CD4-positive, alpha-beta T cell treated with Interleukin-4 for 1 hour (primary cell): ENCODE measurements at regions not wholly inside any gene's neighbourhood (a gene's known extent, or its start where the extent isn't known, plus 50 kb on each side); places are given as distances from the start of the nearest gene placed in this dataset.
"Not testable (repeated sequence)": the region's sequence is repeated elsewhere in the genome, so short reads cannot be mapped to it uniquely, and the experiment has no call there.

Source experiments
- DNase-seq, 2 donors: peaks; one replicate each; pipeline ENCODE4 v3.0.0-alpha.2; 2020 to 2022

GRCh38 chr2:87439617-87440204 is 308.2 kb upstream of the PLGLB2 start:
- DNase-seq: not testable (repeated sequence)

DNA sequence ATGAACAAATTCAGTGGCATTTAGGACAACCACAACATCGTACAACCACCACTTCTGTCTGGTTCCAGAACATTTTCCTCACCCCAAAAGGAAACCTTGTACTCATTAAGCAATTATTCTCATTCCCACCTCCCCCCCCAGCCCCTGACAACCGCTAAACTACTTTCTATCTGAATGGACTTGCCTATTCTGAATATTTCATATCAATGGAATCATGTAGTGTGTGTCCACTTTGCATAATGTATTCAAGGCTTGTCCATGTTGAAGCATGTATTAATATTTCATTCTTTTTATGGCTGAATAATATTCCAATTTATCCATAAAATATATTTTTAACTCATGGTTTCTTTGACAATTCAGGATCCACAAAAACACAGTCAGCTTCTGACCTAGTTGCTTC is 307.2 kb upstream of the PLGLB2 start:
- not testable (repeated sequence) for DNase-seq

GRCh38 chr2:87441375-87441774 is 306.5 kb upstream of the PLGLB2 start:
- DNase-seq: not testable (repeated sequence)

DNA sequence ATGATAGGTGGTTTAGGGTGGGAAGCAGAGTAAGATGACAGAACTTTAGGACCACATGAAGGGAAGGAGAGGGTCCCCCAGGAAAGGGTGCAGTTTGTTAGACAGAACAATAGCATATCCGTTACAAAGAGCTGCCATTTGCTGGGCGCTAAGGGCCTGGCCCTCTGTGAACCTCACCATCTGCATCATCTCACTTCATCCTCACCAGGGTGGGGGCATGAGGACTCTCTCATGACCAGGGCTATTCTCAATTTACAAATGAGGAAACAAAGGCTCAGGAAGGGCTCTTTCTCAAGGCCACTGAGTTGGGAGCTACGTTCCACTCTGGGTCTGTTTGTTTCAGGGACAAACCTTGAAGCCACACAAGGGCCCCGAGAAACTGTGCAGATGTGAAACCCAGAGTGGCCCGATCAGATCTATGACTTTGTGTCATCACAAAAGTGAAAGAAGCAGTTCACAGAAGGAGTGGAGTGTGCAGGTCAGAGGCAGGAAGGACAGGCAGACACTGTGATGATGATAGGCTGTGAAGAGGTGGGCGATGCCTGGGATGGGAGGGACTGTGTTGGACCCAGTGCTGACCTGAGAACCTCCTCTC is 304.8 kb upstream of the PLGLB2 start:
- DNase-seq: not testable (repeated sequence)

- DNase-seq: not testable (repeated sequence)
Measured at GRCh38 chr2:87444951-87445350, 302.9 kb upstream of the PLGLB2 start.

GRCh38 chr2:87445613-87446312 is 302.1 kb upstream of the PLGLB2 start:
- not testable (repeated sequence) for DNase-seq

DNA sequence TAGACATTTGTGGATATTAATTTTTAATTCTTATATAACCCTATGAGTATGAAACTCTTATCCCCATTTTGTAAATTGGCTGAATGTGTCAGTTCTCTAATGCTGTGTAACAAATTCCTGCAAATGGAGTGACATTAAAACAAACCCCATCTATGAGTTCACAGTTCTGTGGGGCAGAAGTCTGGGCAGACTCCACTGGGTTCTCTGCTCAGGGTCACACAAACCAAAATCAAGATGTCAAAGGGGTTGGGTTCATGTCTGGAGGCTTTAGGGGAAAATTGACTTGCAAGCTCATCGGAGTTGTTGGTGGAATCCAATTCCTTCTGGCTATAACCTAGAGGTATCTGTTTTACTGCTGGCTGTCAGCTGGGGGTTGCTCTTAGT is 301.6 kb upstream of the PLGLB2 start:
- not testable (repeated sequence) for DNase-seq

DNA sequence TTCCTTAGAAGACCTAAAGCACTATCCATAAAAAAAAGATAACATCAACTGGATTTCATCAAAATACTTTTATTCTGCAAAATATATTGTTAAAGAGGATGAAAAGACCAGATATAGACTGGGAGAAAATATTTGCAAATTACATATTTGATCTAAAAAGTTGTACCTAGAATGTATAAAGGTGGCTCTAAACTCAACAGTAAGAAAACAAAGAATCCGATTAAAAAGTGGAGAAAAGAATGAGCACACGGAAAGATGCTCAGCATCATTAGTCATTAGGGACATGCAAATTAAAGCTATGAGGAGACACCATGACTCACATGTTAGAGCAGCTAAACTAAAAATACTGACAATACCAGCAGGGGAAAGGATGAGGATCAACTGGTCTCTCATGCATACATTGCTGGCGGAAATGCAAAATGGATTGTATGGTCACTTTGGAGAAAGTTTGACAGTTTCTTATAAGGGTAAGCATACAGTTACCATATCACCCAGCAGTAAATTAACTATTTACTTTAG is 298.4 kb upstream of the PLGLB2 start:
- DNase-seq: not testable (repeated sequence)

DNA sequence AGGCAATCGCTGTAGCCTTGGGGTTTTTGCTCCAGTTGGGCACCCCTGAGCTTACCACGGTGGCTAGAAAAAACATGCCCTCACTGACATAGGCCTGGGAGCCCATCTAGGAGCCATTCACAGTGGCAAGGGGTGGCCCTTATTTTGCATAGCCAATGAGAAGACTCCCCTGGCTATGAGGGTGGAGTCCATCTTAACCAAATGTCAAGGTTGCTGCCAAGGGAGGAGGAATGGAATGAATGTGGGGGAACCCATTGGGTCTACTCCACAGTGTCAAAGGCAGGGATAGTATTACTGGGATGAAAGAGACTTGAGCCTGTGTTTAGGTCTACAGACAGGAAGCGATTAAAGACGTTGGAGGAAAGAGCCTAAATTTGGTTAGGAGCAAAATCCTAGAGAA is 295.7 kb upstream of the PLGLB2 start:
- DNase-seq: not testable (repeated sequence)

GRCh38 chr2:87452861-87453260 is 295.0 kb upstream of the PLGLB2 start:
- not testable (repeated sequence) for DNase-seq

DNA sequence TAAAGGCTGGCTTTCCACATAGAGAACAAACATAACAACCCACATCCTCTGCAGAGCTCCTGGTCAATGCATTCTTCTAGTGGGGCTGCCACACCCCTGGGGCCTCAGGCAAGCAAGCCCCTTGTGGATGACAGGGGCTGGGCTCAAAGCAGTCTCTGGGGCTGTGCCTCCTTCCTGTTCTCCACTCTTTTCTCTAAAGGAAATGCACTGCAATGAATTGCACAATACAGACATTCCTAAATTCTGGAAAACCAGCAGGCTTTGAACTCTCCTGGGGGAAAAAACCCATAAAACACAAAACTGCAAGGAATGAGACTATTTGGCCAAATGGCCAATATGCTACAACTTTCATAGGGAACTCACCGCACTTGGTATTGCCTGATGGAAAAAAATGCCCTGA is 293.9 kb upstream of the PLGLB2 start:
- not testable (repeated sequence) for DNase-seq

- DNase-seq: not testable (repeated sequence)
Measured at GRCh38 chr2:87454421-87454820, 293.5 kb upstream of the PLGLB2 start.

GRCh38 chr2:87455209-87455853 is 292.6 kb upstream of the PLGLB2 start:
- DNase-seq: not testable (repeated sequence)

- DNase-seq: peak; percentile 34 to 49
Measured at GRCh38 chr2:87455854-87456249, 292.0 kb upstream of the PLGLB2 start.

GRCh38 chr2:87456477-87457128 is 291.3 kb upstream of the PLGLB2 start:
- DNase-seq: peak in 1 of 2 donors; percentile 48

DNA sequence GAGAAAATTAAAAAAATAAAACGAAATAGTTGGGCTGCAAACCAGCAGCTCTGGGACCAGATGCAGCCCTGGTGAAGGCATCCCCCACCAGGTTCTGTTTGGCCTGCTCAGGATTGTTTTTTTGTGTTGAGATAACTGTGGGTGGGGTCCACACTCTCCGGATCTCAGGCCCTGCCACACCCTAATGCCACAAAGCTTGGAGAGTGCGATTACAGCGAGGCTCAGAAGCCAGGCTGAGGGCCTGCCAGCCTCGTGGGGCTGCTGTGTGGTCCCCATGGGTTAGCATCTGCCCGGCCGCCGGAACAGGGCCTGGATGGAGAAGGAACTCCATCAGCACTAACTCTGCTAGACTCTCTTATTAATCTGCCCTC is 290.8 kb upstream of the PLGLB2 start:
- peak in 1 of 2 donors; percentile 43 for DNase-seq

DNA sequence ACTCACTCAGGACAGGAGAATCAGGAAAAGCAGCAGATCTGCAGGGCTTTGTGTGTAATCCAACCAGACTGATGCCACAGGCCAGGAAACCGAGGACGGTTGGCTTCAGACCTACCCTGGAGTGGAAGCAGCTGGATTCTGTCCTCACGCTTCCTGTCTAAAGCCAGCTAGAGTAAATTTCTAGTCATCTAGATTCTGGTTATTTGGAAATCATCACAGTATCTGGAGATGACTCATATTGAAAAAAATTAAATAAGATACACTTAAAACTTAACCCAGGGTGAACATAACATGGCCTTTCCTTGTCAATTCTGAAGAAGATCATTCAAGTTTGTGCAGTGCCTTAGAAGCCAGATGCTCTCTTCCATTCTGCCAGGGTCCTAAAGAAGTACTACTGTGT is 288.9 kb upstream of the PLGLB2 start:
- not testable (repeated sequence) for DNase-seq

GRCh38 chr2:87460104-87460503 is 287.8 kb upstream of the PLGLB2 start:
- DNase-seq: not testable (repeated sequence)

GRCh38 chr2:87460662-87461061 is 287.2 kb upstream of the PLGLB2 start:
- not testable (repeated sequence) for DNase-seq

- DNase-seq: not testable (repeated sequence)
Measured at GRCh38 chr2:87461671-87462070, 286.2 kb upstream of the PLGLB2 start.

- DNase-seq: peak; percentile 47 to 60
Measured at GRCh38 chr2:87464219-87464618, 283.7 kb upstream of the PLGLB2 start.

DNA sequence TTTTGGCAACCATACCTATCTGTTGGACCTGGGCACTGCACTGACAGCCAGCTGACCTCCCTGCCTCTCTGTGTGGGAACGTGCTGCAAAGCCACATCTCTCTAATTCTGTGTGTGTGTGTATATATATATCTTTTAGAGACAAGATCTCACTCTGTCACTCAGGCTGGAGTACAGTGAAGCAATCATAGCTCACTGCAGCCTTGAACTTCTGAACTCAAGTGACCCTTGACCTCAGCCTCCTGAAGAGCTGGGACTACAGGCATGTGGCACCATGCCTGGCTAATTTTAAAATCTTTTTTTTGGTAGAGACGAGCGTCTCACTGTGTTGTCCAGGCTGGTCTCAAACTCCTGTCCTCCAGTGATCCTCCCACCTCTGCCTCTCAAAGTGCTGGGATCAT is 282.2 kb upstream of the PLGLB2 start:
- DNase-seq: not testable (repeated sequence)

DNA sequence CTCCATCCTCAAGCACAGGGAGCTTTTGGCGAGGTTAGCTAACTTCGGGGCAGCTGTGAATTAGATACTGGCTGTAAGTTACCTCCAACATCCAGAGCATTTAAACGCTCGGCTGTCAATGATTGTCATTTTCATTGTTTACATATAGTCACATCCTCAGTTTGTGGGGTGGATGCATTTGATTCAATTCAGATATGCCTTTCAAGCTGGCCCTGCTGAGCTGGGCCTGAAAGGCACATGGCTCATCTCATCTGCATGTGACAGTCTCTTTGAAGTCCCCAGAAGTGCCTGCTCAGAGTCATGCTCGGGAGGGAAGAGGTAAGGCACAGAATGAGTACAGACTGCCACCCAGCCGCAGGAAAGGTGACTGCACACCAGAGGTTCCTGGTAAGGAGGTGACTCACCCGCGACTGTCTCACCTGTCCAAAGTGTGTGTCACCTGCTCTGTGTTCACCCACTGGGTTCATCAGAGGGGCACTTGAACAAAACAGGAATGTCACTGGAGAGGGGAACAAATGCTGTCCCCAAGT is 281.2 kb upstream of the PLGLB2 start:
- DNase-seq: peak; percentile 77 to 82
